Adrenal gland (tissue), 9 donors: ENCODE measurements at regions not wholly inside any gene's neighbourhood (a gene's known extent, or its start where the extent isn't known, plus 50 kb on each side); places are given as distances from the start of the nearest gene placed in this dataset.

Source experiments
- DNase-seq, 7 donors: peaks; one replicate each; pipeline ENCODE4 v3.0.0-alpha.2; 2019 to 2020
- H3K27ac ChIP-seq, 5 donors: fragments of 200-600 bp; sonication (generic) in 4 of 5; 1 replicate in 3 of 5; 2 replicates in 2 of 5; pipeline versions ENCODE4 v1.5.1 to v1.8.0; 2016 to 2020; ENCODE audit warnings: mild to moderate bottlenecking in 1 of 5
- H3K27me3 ChIP-seq: fragments of 200-600 bp; 2 replicates; pipeline ENCODE4 v1.8.0; 2021
- H3K36me3 ChIP-seq, 2 donors: fragments of 200-600 bp; replicated peaks in 1 of 2; 1 replicate in 1 of 2; 2 replicates in 1 of 2; pipeline versions ENCODE4 v1.5.1 to v1.8.0; 2018 to 2022
- H3K4me1 ChIP-seq, 2 donors: fragments of 200-600 bp; replicated peaks in 1 of 2; 1 replicate in 1 of 2; 2 replicates in 1 of 2; pipeline versions ENCODE4 v1.5.1 to v1.8.0; 2018 to 2021
- H3K4me3 ChIP-seq, 4 donors: fragments of 200-600 bp; sonication (generic) in 3 of 4; one replicate each; pipeline ENCODE4 v1.5.1; 2016 to 2018
- H3K9me3 ChIP-seq, 3 donors: fragments of 200-600 bp; sonication (generic) in 1 of 3; replicated peaks in 1 of 3; 1 replicate in 2 of 3; 2 replicates in 1 of 3; pipeline versions ENCODE4 v1.5.1 to v1.8.0; 2016 to 2021
- POLR2A ChIP-seq, 2 donors: fragments of 450-650 bp; IDR thresholded peaks; one replicate each; pipeline ENCODE4 v1.6.1; 2017; ENCODE audit warnings: antibody characterized with exemption in 2 of 2, mild to moderate bottlenecking in 2 of 2, moderate library complexity in 1 of 2
- WGBS, 4 donors: extraction: QIAGEN DNeasy Blood & Tissue Kit in 2 of 4; methylation state at CpG; one replicate each; pipeline versions ENCODE4 v1.1.5 to v1.1.7; 2013 to 2017; 5-methylcytosine and 5-hydroxymethylcytosine counted together
- intact Hi-C, 2 donors: fragments of 100-400 bp; cut with DNase I; formaldehyde crosslinking; loops; one replicate each; pipeline versions ENCODE4 v1.14.1 to v1.15.0; 2022 to 2023
- TF ChIP-seq, protein P1 (sequence below), 6 experiments: fragments of 450-650 bp in 4 of 6; fragments of 200-600 bp in 2 of 6; sonication (generic) in 1 of 6; IDR thresholded peaks; 1 replicate in 5 of 6; 2 replicates in 1 of 6; pipeline versions ENCODE4 v1.5.1 to v1.8.0; 2016 to 2021; ENCODE audit warnings: antibody characterized with exemption in 6 of 6, mild to moderate bottlenecking in 2 of 6, moderate library complexity in 1 of 6
- donor health status: healthy with polysubstance abuse.
- donor health status: Bipolar disorder and iron deficiency.
- donor health status: DM: yes; HTN: yes; CAD: no.
- donor health status: DM: no; HTN: no; CAD: no.
- donor health status: DM: no; HTN: no; CAD: no.

GRCh38 chr10:8617792-8618191, 563.3 kb downstream of the GATA3 start:
- intact Hi-C loops, result no loop called here
- Histone ChIP-seq H3K4me1 (no peaks in the 10 kb centered on the region), H3K36me3 (no peaks in the 10 kb centered on the region), H3K9me3 (no peaks in the 10 kb centered on the region), H3K4me3 (no peak overlapping the region), H3K27ac (no peak overlapping the region), H3K27me3 (no peaks in the 10 kb centered on the region)
- TF ChIP-seq POLR2A (IDR thresholded peaks at IDR 0.05), result no peak
- TF ChIP-seq, protein P1, sequence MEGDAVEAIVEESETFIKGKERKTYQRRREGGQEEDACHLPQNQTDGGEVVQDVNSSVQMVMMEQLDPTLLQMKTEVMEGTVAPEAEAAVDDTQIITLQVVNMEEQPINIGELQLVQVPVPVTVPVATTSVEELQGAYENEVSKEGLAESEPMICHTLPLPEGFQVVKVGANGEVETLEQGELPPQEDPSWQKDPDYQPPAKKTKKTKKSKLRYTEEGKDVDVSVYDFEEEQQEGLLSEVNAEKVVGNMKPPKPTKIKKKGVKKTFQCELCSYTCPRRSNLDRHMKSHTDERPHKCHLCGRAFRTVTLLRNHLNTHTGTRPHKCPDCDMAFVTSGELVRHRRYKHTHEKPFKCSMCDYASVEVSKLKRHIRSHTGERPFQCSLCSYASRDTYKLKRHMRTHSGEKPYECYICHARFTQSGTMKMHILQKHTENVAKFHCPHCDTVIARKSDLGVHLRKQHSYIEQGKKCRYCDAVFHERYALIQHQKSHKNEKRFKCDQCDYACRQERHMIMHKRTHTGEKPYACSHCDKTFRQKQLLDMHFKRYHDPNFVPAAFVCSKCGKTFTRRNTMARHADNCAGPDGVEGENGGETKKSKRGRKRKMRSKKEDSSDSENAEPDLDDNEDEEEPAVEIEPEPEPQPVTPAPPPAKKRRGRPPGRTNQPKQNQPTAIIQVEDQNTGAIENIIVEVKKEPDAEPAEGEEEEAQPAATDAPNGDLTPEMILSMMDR (IDR thresholded peaks at IDR 0.05), result no peak
- no peak for DNase-seq
- WGBS, 4 donors, result 80 to 92% (median 89%) methylated on average over 2 of the region's 2 CpGs

DNA sequence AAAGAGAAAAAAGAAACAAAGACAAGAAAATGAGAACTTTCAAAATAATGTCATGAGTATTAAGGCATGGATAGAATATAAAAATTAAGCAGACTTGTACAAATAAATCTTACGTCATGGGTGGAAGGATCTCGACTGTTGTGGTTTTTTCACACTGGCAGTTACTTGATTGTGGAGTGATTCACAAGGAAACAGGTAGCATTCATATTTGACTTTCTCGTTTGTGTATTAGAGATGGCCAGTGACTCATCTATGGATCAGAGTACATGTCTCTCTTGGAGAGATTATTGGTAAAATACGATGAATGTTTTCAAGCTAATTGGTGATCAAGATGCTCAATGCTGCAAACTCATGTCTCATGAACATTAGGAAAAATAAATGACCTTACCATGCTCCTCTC, 564.3 kb downstream of the GATA3 start:
- no peaks in the 10 kb centered on the region for H3K36me3 ChIP-seq
- WGBS, 4 donors, result 65 to 77% (median 71%) methylated on average over 4 of the region's 4 CpGs
- no peaks in the 10 kb centered on the region for H3K9me3 ChIP-seq
- DNase-seq, result no peak
- H3K27ac ChIP-seq, result no peak overlapping the region
- intact Hi-C loops, result no loop called here
- TF ChIP-seq POLR2A (IDR thresholded peaks at IDR 0.05), result no peak
- TF ChIP-seq, protein P1 (IDR thresholded peaks at IDR 0.05), result no peak
- no peaks in the 10 kb centered on the region for H3K4me1 ChIP-seq
- no peaks in the 10 kb centered on the region for H3K27me3 ChIP-seq
- no peak overlapping the region for H3K4me3 ChIP-seq

DNA sequence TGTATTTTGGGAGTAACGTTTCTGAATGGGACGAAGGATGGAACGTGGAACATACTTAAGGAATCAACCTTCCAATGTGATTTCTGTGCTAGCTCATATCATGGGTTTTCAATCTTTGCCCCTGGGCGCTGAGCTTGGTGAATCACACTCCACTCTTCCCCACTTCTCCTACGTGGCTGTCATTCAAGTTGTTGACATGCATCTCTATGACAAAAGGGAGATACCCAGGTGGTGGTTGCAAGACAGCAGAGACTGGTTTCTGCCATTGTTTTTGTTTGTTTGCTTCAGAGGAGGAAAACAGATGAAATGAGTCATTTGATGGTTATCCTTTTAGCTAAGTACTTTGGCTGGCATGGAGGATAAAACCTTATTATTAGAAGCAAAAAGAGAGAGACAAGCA, 573.9 kb downstream of the GATA3 start:
- Histone ChIP-seq H3K4me3 (no peak overlapping the region), H3K27me3 (no peaks in the 10 kb centered on the region), H3K36me3 (no peaks in the 10 kb centered on the region), H3K4me1 (no peaks in the 10 kb centered on the region), H3K27ac (no peak overlapping the region), H3K9me3 (no peaks in the 10 kb centered on the region)
- intact Hi-C loops, result no loop called here
- WGBS, 4 donors, result 73 to 77% (median 74%) methylated on average over 5 of the region's 5 CpGs
- TF ChIP-seq, protein P1 (IDR thresholded peaks at IDR 0.05), result no peak
- TF ChIP-seq POLR2A (IDR thresholded peaks at IDR 0.05), result no peak
- DNase-seq, result no peak

GRCh38 chr10:8633909-8634308, 579.4 kb downstream of the GATA3 start:
- no peak overlapping the region for H3K4me3 ChIP-seq
- intact Hi-C loops, result no loop called here
- 76 to 86% (median 82%) methylated on average over 1 of the region's 1 CpG for WGBS, 4 donors
- no peaks in the 10 kb centered on the region for H3K36me3 ChIP-seq
- DNase-seq, result no peak
- H3K4me1 ChIP-seq, result no peaks in the 10 kb centered on the region
- TF ChIP-seq, protein P1 (IDR thresholded peaks at IDR 0.05), result no peak
- TF ChIP-seq POLR2A (IDR thresholded peaks at IDR 0.05), result no peak
- no peak overlapping the region for H3K27ac ChIP-seq
- no peaks in the 10 kb centered on the region for H3K9me3 ChIP-seq
- no peaks in the 10 kb centered on the region for H3K27me3 ChIP-seq
